HFFc6 (cell line): ENCODE measurements at regions not wholly inside any gene's neighbourhood (a gene's known extent, or its start where the extent isn't known, plus 50 kb on each side); places are given as distances from the start of the nearest gene placed in this dataset.

Source experiments
- DNase-seq: peaks from one replicate; pipeline ENCODE4 v3.0.0-alpha.2; 2018
- H3K27ac Mint-ChIP-seq: 2 replicates; pipeline ENCODE4 v1.8.0; 2020; ENCODE audit warnings: mild to moderate bottlenecking, mixed read lengths
- H3K27me3 Mint-ChIP-seq: 2 replicates; pipeline ENCODE4 v1.8.0; 2021; ENCODE audit warnings: mild to moderate bottlenecking, moderate library complexity, mixed read lengths; ENCODE audit not compliant: insufficient read depth
- H3K36me3 Mint-ChIP-seq: 2 replicates; pipeline ENCODE4 v1.8.0; 2021; ENCODE audit warnings: low read depth, mixed read lengths
- H3K4me1 Mint-ChIP-seq: 2 replicates; pipeline ENCODE4 v1.8.0; 2020; ENCODE audit warnings: low read depth, mixed read lengths
- H3K4me3 Mint-ChIP-seq: 2 replicates; pipeline ENCODE4 v1.8.0; 2020; ENCODE audit warnings: mild to moderate bottlenecking, moderate library complexity, mixed read lengths
- H3K9me3 Mint-ChIP-seq: 2 replicates; pipeline ENCODE4 v1.8.0; 2020; ENCODE audit warnings: mild to moderate bottlenecking, mixed read lengths
- TF ChIP-seq, protein P1 (sequence below): fragments of 200-600 bp; sonication (generic); IDR thresholded peaks from 2 replicates; pipeline ENCODE4 v1.5.0; 2021; ENCODE audit warnings: antibody characterized with exemption, mild to moderate bottlenecking

DNA sequence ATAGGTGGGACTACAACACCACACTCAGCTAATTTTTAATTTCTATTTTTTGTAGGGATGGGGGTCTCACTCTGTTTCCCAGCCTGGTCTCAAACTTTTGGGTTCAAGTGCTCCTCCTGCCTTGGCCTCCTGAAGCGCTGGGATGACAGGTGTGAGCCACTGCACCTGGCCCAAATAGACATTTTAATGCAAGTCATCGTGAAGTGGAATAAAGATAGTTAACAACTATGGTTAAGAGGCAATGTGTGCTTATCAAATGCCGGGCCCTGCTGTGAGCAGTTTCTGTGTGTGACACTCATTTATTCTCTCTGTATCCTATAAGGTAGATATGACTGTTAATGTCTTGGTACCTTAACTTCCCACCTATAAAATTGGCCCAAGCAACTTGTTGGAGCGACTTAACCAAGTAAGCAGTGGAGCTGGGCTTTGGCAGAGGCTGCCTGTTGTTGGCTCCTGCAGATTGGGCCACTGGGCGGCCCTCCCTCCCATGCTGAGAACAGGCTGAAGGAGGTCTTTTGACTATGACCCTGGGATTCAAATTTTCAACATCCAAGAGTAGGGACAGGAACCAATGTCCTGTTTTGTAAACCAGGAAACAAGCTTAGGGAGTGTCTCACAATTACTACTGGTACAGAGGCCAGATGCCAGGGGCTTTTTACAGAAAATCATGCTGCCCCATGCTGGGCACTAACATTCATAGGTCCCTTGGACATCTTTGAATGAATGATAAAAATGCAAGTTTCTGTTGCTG lies 450.7 kb downstream of the TSHZ3 start:
- TF ChIP-seq, protein P1, sequence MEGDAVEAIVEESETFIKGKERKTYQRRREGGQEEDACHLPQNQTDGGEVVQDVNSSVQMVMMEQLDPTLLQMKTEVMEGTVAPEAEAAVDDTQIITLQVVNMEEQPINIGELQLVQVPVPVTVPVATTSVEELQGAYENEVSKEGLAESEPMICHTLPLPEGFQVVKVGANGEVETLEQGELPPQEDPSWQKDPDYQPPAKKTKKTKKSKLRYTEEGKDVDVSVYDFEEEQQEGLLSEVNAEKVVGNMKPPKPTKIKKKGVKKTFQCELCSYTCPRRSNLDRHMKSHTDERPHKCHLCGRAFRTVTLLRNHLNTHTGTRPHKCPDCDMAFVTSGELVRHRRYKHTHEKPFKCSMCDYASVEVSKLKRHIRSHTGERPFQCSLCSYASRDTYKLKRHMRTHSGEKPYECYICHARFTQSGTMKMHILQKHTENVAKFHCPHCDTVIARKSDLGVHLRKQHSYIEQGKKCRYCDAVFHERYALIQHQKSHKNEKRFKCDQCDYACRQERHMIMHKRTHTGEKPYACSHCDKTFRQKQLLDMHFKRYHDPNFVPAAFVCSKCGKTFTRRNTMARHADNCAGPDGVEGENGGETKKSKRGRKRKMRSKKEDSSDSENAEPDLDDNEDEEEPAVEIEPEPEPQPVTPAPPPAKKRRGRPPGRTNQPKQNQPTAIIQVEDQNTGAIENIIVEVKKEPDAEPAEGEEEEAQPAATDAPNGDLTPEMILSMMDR: no peak
- H3K36me3 Mint-ChIP-seq: no peaks in the 10 kb centered on the region
- H3K9me3 Mint-ChIP-seq: peaks cover 31% of the 10 kb centered on the region
- no peak overlapping the region for H3K4me3 Mint-ChIP-seq
- H3K27ac Mint-ChIP-seq: no peak overlapping the region
- no peaks in the 10 kb centered on the region for H3K4me1 Mint-ChIP-seq
- no peak for DNase-seq
- no peaks in the 10 kb centered on the region for H3K27me3 Mint-ChIP-seq

DNA sequence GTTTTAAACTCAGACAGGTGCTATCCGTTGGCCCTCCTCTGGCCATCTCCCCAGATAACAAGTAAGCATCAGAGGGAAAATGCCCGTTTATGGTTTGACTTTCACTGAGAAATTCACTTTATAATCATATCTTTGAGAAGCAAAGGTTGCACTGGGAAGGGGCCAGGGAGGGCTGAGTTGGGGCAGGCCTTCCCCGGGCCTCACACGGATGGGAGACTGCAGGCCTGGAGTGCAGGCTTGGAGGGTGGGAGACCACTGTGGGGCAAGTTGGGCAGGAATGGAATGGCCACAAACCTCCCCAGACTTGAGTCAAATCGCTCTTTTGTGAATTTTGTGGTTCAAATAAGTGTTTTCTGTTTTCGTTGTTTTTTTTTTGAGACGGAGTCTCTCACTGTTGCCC lies 451.7 kb downstream of the TSHZ3 start:
- H3K9me3 Mint-ChIP-seq: peaks cover 29% of the 10 kb centered on the region
- no peak for DNase-seq

DNA sequence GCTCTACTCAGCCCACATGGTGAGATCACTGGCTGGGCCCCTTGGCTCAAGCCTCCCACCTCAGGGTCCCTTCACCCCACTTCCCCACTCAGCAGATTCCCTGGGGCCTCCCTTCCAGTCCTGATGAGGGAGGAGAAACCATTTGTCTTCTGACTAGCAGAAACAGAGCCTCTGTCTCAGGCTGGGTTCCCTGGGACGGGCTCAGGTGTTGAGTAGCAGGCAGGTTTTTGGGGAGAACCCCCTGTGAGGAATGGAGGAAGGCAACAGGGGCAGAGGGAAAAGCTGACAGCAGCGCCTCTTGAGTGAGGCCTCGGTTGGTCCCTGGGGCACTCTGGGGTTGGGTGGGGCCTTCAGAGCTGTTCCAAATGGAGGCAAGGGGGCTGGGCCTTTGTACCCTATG lies 452.2 kb downstream of the TSHZ3 start:
- no peaks in the 10 kb centered on the region for H3K27me3 Mint-ChIP-seq
- no peak for DNase-seq
- no peaks in the 10 kb centered on the region for H3K4me1 Mint-ChIP-seq
- H3K36me3 Mint-ChIP-seq: no peaks in the 10 kb centered on the region
- H3K9me3 Mint-ChIP-seq: peaks cover 29% of the 10 kb centered on the region
- no peak overlapping the region for H3K4me3 Mint-ChIP-seq
- H3K27ac Mint-ChIP-seq: no peak overlapping the region
- TF ChIP-seq, protein P1: no peak

More for the DNA sequence above, 451.7 kb downstream of the TSHZ3 start:
- Mint-ChIP-seq H3K36me3 (no peaks in the 10 kb centered on the region), H3K27me3 (no peaks in the 10 kb centered on the region), H3K27ac (no peak overlapping the region), H3K4me3 (no peak overlapping the region), H3K4me1 (no peaks in the 10 kb centered on the region)
- TF ChIP-seq, protein P1: no peak

DNA sequence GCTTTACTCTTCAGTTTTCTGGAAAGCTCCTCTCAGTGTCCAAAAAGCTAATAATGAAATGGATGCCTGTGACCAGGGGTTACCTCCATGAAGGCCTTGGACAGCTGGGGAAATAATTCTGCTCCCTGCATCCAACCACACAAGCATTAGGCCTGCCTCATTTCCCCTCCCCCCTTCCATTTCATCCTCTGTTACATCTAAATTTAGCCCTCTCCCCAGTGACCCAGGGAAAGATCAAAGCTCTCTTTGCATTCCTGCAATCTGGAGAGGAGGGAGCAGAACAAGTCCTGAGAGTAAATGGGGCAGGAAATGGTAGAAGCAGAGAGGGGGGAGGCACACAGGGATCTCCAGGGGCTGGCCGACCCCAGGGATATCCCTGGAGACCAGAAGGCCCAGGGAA lies 452.7 kb downstream of the TSHZ3 start:
- no peaks in the 10 kb centered on the region for H3K4me1 Mint-ChIP-seq
- H3K27me3 Mint-ChIP-seq: no peaks in the 10 kb centered on the region
- H3K9me3 Mint-ChIP-seq: peaks cover 29% of the 10 kb centered on the region
- H3K4me3 Mint-ChIP-seq: no peak overlapping the region
- TF ChIP-seq, protein P1: no peak
- H3K27ac Mint-ChIP-seq: no peak overlapping the region
- no peaks in the 10 kb centered on the region for H3K36me3 Mint-ChIP-seq
- DNase-seq: no peak

DNA sequence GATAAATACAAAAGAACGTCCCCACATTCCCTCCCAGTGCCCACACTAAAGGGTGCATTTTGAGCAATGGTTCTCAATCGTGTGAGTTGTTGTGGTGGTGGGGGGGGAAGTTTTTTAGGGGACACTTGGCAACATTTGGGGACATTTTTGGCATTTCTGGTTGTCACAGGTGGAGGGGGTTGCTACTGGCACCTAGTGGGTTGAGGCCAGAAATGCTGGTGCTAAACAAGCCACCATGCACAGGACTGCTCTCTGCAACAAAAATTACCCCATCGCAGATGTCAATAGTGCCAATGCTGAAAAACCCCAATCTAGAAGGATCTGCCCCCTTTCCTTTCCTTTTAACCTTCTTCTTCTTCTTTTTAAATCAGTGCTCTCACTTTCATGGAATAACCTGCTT lies 453.3 kb downstream of the TSHZ3 start:
- H3K27me3 Mint-ChIP-seq: no peaks in the 10 kb centered on the region
- peaks cover 27% of the 10 kb centered on the region for H3K9me3 Mint-ChIP-seq
- no peak overlapping the region for H3K4me3 Mint-ChIP-seq
- no peak for DNase-seq
- H3K4me1 Mint-ChIP-seq: no peaks in the 10 kb centered on the region
- TF ChIP-seq, protein P1: no peak
- no peak overlapping the region for H3K27ac Mint-ChIP-seq
- H3K36me3 Mint-ChIP-seq: no peaks in the 10 kb centered on the region
